GM19397 (cell line): ENCODE measurements at regions not wholly inside any gene's neighbourhood (a gene's known extent, or its start where the extent isn't known, plus 50 kb on each side); places are given as distances from the start of the nearest gene placed in this dataset.
"Not testable (repeated sequence)": the region's sequence is repeated elsewhere in the genome, so short reads cannot be mapped to it uniquely, and the experiment has no call there.

ENCODE experiments used
- ATAC-seq: cut with Tn5 transposase; IDR thresholded peaks from one replicate; pipeline ENCODE4 v1.9.1; 2021; ENCODE audit warnings: mild to moderate bottlenecking, moderate library complexity; ENCODE audit not compliant: unreplicated experiment

DNA sequence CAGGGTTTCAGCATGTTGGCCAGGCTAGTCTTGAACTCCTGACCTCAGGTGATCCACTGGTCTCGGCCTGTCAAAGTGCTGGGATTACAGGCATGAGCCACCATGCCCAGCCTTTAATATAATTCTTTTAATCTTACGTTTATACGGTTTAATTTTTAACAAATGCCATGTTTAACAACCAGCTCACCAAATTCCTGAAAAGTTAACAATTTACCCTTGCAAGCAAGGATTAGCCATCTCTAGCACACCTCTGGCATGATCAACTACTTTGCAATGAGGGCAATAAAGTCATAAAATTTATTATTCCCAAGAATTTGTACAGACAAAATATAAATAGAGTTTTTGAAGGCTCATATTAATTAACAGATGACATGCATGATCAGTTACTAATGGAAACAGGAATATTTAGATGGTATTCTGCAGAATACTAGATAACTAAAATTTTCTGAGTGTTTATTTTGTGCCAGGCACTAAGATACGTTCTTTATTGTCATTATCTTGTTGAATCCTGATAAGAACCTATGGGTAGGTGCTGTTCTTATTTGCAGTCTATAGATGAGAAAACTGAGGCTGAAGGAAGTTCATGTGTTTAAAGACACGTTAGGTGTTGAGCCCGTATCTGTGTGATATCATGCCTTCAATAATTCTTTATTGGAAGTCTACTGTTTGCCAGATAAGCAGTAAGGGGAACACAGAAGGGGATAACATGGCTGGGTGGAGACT, 190.1 kb downstream of the CDCA7 start:
- no peak for ATAC-seq

DNA sequence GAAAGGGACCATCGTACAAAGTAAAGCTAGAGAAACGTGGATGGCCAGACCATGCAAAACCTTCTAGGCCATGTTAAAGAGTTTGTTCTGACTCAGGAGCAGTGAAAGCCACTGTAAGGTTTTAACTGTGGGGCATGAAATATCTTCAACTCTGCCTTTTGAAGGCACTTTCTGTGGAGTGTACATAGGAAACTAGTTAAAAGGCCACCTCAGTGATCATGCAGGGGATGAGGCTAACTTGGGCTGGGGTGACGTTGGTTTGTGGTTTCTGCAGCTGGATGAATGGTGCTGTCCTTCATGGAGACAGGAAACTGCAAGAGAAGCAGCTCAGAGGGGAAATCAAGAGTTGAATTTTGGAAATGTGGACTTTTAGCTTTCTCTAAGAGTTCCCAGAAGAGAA, 190.7 kb downstream of the CDCA7 start:
- no peak for ATAC-seq

DNA sequence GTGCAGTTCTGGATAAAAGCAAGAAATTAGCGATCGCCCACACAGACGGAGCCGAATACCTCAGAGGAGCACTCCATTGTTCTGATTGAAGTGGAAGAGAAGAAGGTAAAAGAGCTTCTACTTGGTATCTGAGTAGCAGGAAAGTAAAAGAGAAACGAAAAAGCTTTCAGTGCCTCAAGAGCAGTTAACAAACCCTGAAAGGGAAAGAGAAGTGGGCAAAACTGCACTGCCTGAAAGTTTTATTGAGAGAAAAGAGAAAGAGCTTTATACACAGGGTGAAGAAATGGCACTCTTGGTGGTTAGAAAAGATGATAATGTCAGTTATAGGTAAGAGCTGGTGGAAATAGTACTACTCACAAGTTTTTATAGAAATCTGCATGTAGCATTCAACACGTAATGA, 192.8 kb downstream of the CDCA7 start:
- ATAC-seq = no peak

DNA sequence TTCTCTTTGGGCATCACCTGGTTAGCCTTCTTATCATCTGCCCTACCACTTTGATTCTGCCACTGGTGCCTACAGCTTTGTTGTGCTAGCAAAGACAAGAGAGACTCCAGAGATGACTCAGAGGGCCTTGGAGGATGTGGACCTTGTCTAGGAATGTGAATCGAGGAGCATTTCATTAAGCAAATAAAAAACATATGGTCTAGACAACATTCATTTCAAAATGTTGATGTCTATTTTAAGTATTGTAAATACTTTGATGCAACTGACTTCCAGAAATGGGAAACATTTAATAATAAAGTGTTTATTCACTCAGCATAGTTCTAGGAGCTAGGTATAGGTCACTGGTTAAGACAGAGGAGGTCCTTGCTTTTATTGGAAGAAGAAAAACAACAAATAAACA, 195.5 kb downstream of the CDCA7 start:
- no peak for ATAC-seq

DNA sequence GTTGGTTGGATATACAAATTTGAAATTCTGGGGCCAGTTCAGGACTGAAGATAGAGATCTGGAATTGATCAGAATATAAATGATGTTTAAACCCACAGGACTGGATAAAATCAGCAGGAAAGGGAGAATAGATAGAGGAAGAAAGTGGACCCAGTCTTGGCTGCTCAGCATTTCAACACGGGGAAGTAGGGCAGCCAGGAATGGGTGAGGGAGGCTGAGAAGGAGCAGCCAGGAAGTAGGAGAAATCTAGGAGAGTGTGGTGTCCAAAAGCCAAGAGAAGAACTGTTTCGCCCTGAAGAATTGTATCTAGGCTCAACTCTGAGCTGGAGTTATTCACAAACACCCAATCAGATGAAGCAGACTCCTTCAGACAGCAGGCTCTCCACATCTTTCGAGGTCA, 197.9 kb downstream of the CDCA7 start:
- no peak for ATAC-seq

DNA sequence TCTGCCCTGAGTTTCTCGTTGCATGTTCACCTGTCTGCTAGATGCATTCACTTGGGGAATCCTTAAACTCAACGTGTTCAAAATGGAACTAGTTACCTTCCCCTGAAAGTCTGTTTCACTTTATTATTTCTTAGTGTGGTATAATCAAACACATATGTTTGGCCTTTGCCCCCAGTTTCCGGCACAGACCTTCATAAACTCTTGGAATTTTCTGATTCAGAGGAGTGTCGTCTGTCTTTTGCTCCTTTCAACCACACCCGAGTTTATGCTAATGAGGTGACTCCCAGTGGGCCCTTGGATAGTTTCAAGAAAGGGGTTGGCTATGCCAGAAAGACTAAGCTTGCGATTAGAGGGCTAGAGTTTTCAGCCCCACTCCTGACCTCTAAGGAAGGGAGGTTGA, 198.9 kb downstream of the CDCA7 start:
- no peak for ATAC-seq

DNA sequence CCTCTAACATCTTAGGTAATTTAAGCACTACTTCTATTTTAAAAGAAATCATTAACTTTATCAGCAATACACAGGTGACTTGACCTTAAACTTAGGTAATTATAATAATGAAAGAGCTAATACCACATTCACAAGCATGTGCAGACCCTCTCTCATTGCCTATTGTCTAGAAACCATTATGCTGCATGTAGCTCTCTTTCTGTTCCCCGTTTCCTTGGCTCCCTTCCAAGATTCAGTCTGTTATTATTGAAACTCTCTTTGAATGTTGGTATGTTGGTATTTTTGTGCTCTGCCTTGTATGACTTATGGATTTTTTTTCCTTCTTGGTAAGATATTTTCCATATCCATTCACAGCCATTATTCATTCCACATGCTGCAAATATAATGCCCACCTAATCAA, 201.2 kb downstream of the CDCA7 start:
- ATAC-seq = peak; percentile 57

DNA sequence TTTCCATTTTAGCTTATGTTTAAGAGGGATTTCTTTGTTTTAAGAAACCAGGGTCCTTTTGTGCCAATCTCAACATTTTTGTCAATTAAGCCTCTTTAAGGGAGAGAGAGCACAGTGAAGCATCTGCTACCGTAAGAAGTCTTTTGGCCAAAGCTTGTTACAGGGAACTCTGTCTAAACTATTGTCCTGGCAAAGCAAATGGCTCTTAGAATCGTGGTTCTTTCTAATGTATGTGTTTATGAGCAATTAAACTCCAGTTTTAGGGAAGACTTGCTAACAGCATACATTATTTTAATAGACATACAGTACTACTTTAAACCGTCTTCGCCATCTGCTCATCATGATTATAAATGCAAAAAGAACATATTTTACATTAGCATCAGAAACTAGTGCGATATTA, 202.1 kb downstream of the CDCA7 start:
- no peak for ATAC-seq

DNA sequence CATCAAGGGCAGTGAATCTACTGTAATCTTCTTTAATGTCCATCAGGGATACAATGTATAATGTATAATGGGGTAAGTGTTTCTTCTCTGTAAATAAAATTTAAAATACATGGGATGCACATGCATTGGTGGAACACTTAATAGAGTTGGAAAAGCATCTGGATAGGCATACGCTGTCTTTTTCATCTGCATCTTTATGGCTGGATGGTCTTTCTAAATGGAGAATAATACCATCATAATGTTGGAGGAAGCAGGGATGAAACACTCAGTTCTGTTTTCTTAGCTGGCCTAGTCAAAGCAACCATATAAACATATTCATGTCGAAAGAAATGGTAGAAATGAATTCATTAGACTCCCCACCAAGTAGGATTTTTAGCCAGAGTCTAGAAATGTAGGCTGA, 202.8 kb downstream of the CDCA7 start:
- ATAC-seq = no peak

DNA sequence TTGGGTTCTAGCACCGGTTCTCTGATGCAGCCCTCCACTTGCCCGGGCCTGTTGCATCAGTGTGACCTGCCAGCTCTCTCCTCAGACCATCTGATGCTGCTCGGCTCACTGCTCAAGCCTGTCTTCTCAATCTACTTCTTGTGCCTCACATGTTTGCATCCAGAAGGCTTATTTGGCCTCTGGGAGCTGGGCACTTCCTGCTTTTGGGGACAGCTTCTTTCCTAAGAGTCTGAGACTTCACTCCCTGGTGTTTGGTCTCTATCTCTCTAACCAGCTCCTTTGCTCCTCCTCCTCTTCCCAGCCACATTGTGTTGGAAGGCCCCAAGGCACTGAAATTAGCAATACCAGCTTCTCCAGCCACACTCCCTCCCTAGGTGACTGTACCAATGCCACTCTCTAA, 212.8 kb downstream of the CDCA7 start:
- no peak for ATAC-seq

DNA sequence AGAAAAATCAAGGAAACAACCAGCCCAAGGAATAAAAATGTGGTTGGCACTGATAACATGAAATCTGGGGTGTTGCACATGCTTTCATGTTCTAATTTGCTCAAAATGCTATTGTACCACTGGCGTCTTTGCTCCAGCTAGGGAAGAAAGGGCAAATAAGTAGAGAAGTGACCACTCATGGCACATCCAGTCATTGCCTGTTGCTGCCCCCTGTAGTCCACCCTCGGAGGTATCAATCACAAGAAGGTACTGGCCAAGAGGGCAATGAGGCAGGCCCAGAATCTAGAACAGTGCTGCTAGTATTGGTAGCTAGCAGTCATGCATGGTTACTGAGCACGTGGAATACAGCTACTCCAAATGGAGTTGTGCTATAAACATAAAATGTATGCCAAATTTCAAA, 213.4 kb downstream of the CDCA7 start:
- ATAC-seq = no peak

DNA sequence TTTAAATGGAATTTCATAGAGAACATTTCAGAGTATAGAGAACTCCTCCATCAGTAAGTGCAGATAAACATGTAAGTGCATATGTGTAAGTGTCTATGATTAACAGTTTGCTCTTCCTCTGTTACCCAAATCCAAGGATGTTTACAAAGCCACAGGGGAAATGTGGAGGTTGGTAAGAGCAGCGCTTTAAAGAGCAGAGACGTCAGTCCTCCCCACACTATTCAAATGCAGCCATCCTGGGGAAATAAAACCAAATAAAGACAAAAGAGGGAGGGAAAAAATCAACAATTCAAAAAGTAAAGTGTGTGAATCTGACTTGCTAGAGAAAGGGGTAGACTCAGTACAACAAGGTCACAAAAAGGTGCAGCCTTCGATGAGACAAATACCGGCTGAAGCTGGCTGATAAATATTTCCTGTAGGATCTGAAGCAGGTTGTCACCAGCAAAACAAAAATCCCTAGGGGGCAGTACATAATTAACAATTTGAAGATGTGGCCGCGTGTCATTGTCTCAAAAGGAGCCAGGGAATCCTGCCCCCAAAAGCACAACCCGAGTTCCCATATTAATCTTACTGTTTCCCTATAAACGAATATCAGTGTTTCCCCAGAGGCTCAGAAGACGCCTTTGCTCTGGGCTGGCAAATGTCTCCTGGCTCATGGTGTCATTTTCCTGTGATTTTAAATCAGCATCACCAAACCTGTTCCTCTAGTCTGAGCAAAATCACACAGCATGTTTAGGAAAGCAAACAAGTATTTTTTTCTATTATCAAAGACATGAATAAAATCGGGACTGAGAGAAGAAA, 216.5 kb downstream of the CDCA7 start:
- ATAC-seq = no peak

DNA sequence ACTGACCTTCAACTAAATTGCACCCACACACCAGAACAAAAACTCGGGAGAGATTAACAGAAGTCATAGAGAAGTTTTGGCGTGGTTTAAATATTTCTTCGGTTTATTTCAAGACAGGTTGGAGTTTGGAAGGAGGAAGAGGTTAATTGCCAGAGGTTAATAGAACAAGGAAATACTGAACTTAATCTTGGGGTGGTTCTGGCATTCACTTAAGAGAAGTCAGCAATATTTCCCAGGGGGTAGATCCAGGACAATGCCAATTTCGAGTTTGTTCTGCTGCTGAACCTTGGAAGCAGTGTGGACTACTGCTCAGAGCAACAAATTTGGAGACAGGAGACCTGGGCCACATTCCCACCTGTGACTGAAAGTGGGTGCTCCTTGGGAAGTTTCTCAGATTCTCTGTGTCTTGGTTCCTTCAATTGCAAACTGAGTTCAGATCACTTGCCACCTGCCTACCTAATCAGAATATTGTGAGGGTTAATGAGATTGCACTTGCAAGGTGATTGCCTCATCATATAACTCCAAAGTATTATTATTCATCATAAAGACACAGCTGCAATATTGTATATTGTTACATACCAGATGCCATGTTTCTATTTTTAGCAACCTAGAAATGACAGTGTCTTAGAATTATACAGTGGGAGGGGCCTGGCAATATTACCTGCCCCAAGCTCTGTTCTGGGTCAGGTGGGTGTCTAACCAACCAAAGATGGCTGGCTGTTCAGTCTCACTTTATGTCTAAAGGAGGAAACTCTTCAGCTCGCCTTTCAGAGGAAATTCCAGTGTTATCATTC, 217.4 kb downstream of the CDCA7 start:
- ATAC-seq = no peak

DNA sequence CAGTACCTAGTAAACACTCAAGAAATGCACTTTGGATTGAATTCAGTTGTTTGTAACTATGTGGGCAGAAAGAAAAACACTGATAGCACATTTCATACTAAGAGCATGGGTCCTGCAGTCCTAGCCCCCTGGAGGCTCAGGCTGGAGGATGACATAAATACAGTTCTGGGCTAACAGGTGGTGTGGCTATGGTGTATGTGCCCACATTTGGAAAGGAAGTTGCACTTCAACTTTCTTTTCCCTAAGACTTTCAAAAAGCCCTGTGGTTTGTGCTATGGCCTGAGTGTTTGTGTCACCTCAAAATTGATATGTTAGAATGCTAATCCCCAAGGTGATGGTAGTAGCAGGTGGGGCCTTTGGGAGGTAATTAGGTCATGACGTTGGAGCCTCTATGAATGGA, 218.2 kb downstream of the CDCA7 start:
- ATAC-seq = no peak

DNA sequence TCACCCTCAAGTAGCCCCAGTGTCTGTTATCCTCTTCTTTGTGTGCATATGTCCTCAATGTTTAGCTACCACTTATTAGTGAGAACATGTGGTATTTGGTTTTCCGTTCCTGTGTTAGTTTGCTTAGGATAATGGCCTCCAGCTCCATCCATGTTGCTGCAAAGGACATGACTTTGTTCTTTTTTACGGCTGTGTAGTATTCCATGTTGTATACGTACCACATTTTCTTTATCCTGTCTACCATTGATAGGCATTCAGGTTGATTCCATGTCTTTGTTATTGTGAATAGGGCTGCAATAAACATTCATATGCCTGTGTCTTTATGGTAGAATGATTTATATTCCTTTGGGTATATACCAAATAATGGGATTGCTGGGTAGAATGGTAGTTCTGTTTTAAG, 219.1 kb downstream of the CDCA7 start:
- not testable (repeated sequence) for ATAC-seq

DNA sequence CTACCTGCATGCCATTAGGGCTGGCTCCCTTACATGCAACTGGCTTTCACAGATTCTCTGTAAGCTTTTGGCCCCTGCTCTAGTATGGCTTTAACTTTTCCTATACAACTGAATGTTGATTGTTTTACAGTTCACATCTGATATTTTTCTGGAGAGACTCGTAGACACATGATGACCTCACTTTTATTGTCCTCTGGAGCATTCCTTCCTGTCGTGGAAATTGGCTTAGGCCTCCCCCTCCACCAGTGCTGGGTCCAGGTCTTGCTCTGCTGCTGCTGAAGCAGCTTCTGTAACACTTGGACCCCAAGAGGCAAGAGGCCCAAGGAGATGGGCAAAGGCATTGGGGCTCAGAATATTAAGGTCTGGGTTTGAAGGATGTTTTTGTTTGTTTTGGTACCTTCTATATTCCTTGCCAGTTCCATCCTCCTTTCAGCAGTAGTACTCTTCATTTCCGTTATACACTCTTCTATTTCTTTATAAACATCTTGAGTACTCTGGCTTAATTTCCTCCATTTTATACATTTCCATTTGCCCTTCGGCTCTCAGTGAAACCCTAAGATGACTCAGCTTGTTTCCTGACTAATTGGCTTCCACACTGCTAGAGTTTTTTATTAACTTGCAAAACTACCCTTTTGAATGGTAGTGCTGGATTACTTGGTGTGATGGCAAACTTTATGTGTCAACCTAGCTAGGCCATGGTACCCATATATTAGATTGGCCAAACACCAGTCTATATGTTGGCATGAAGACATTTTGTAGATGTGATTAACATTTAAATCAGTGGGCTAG, 219.8 kb downstream of the CDCA7 start:
- no peak for ATAC-seq

DNA sequence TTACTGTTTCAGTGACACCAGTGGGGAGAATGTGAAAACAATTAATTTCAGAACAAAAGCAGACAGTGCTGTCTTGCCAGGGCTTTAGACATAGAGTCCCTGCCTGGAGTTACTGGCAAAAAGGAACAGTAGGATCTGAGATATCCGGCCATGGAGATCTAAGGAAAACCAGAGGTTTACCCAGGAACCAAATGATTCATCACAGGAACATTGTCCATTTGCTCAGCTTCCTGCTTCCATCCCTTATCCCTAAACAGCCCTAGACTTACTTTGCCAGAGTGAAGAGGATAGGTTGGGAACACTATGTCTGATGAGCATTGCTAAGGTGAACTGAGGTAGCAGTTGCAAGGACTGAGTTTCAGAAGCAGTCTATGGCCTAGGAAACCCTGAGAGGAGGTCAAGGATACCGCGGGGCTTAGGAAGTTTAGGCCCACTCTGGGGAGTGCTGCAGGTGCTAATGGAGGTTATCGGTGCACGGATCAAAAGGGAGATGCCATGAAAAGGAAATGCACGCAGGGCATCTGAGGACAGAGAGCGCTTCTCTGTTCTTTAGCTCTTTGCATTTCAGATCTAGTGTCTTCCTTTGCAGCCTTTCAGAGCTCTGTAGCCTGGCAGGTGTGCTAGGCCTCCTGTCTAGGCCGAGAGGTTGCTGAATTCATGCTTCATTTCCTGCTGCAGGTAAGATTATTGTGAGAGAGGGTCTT, 223.9 kb downstream of the CDCA7 start:
- no peak for ATAC-seq

DNA sequence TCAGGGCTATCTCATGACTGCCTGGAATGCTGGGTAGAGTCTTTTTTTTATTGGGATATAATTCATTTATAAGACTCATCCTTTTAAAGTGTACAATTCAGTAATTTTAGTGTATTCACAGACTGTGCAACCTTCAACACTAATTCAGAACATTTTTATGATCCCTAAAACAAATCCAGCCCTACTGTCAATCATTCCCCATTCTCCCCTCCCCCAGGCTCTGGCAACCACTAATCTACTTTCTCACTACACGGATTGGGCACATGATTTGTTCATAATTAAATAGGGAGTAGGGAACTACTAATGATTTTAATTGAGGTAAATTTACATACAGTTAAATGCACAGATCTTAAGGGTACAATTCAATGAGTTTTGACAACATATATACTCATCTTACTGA, 225.7 kb downstream of the CDCA7 start:
- ATAC-seq = no peak

DNA sequence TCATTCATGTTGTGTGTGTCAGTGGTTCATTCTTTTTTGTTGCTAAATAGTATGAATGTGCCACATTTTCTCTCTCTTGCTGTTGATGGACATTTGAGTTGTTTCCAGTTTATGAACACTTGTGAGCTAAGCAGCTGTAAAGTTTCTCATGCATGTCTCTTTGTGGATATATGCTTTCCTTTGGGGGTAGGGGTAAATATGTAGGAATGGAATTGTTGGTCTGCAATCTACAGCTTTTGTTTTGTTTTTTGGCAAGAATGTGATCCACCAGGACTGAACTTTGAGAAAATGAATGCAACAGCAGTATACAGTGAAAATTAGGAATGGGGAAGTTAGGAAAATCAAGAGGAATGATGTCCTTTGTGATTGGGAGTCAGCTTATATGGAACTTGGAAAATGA, 226.3 kb downstream of the CDCA7 start:
- no peak for ATAC-seq

DNA sequence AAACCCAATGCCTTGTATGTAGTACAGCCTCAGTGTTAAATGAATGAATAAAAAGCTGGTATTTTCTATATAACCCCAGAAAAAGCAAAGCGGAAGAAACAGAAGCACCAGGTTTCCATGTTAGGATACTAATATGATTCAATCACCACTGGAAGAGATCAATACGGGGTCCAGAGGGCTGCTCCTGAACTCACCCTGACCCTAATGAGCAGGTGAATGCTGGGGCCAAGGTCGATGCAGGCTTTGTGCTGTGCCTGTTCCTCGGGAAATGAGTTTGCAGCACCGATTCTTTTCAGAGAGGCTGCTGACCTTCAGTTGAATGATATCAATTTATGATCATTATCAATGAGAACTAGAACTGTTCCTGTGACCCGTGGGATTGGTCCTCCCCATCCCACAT, 228.5 kb downstream of the CDCA7 start:
- ATAC-seq = no peak
